Kidney epithelial cell (primary cell): ENCODE measurements at regions not wholly inside any gene's neighbourhood (a gene's known extent, or its start where the extent isn't known, plus 50 kb on each side); places are given as distances from the start of the nearest gene placed in this dataset.

Experiments used
- DNase-seq: peaks from one replicate; pipeline ENCODE4 v3.0.0-alpha.2; 2010; ENCODE audit warnings: low read depth
- H3K27me3 ChIP-seq: 2 replicates; pipeline ENCODE4 v1.6.0; 2011; ENCODE audit warnings: low read length; ENCODE audit not compliant: control insufficient read depth, insufficient read depth
- H3K36me3 ChIP-seq: 2 replicates; pipeline ENCODE4 v1.5.1; 2011; ENCODE audit warnings: low read length; ENCODE audit not compliant: control insufficient read depth, insufficient read depth
- H3K4me3 ChIP-seq: 2 replicates; pipeline ENCODE4 v1.5.1; 2011; ENCODE audit warnings: low read depth, mild to moderate bottlenecking, control low read depth, low read length
- CTCF ChIP-seq: IDR thresholded peaks from 2 replicates; pipeline ENCODE4 v1.5.1; 2011; ENCODE audit warnings: mild to moderate bottlenecking, moderate library complexity, low read length, control low read depth, inconsistent platforms; ENCODE audit not compliant: insufficient read depth, poor library complexity, severe bottlenecking

- Histone ChIP-seq H3K36me3 (no peaks in the 10 kb centered on the region), H3K4me3 (no peak overlapping the region), H3K27me3 (no peaks in the 10 kb centered on the region)
- no peak for TF ChIP-seq CTCF
- no peak for DNase-seq
These were observed 83.2 kb upstream of the NREP start for GRCh38 chr5:111840036-111840674.

- no peak overlapping the region for H3K4me3 ChIP-seq
- no peaks in the 10 kb centered on the region for H3K27me3 ChIP-seq
- TF ChIP-seq CTCF, result no peak
These were observed 82.4 kb upstream of the NREP start for GRCh38 chr5:111839438-111839837.

GRCh38 chr5:111836426-111836825 lies 79.4 kb upstream of the NREP start:
- no peak for TF ChIP-seq CTCF
- DNase-seq, result no peak
- no peak overlapping the region for H3K4me3 ChIP-seq
- H3K36me3 ChIP-seq, result no peaks in the 10 kb centered on the region
- H3K27me3 ChIP-seq, result no peaks in the 10 kb centered on the region

More at GRCh38 chr5:111839438-111839837, 82.4 kb upstream of the NREP start:
- DNase-seq, result no peak
- no peaks in the 10 kb centered on the region for H3K36me3 ChIP-seq

GRCh38 chr5:111834926-111835599 lies 78.1 kb upstream of the NREP start:
- Histone ChIP-seq H3K36me3 (no peaks in the 10 kb centered on the region), H3K27me3 (no peaks in the 10 kb centered on the region), H3K4me3 (no peak overlapping the region)
- no peak for TF ChIP-seq CTCF
- DNase-seq, result no peak

- peak; percentile 34 for DNase-seq
- H3K36me3 ChIP-seq, result no peaks in the 10 kb centered on the region
- H3K27me3 ChIP-seq, result no peaks in the 10 kb centered on the region
- no peak overlapping the region for H3K4me3 ChIP-seq
- no peak for TF ChIP-seq CTCF
These were observed 73.3 kb upstream of the NREP start for GRCh38 chr5:111830333-111830732.

- H3K27me3 ChIP-seq, result no peaks in the 10 kb centered on the region
- no peak for TF ChIP-seq CTCF
- H3K4me3 ChIP-seq, result no peak overlapping the region
- DNase-seq, result peak; percentile 18
- H3K36me3 ChIP-seq, result no peaks in the 10 kb centered on the region
These were observed 72.7 kb upstream of the NREP start for GRCh38 chr5:111829701-111830100.
